Gastrocnemius medialis (tissue), 4 donors: ENCODE measurements at regions not wholly inside any gene's neighbourhood (a gene's known extent, or its start where the extent isn't known, plus 50 kb on each side); places are given as distances from the start of the nearest gene placed in this dataset.

Experiments used
- ATAC-seq, 2 donors: fragments of 150-250 bp; one replicate each; pipeline ENCODE4 v1.9.1; 2016
- DNase-seq, 2 donors: peaks; one replicate each; pipeline ENCODE4 v3.0.0-alpha.2; 2019
- H3K27ac ChIP-seq, 4 donors: fragments of 200-600 bp; sonication (generic); 1 replicate in 1 of 4; 2 replicates in 3 of 4; pipeline ENCODE4 v1.5.1; 2016 to 2018; ENCODE audit warnings: mild to moderate bottlenecking in 2 of 4, moderate library complexity in 1 of 4
- H3K27me3 ChIP-seq, 3 donors: fragments of 200-600 bp; sonication (generic) in 2 of 3; 1 replicate in 1 of 3; 2 replicates in 2 of 3; pipeline versions ENCODE4 v1.5.1 to v1.6.0; 2016 to 2019; ENCODE audit warnings: mild to moderate bottlenecking in 1 of 3, moderate library complexity in 1 of 3
- H3K36me3 ChIP-seq, 2 donors: fragments of 200-600 bp; sonication (generic) in 1 of 2; one replicate each; pipeline ENCODE4 v1.5.1; 2017 to 2018
- H3K4me1 ChIP-seq, 2 donors: fragments of 200-600 bp; sonication (generic) in 1 of 2; one replicate each; pipeline ENCODE4 v1.5.1; 2016 to 2017; ENCODE audit warnings: mild to moderate bottlenecking in 2 of 2
- H3K4me3 ChIP-seq, 4 donors: fragments of 200-600 bp; sonication (generic) in 3 of 4; 1 replicate in 1 of 4; 2 replicates in 3 of 4; pipeline ENCODE4 v1.5.1; 2016 to 2019; ENCODE audit warnings: mild to moderate bottlenecking in 2 of 4
- H3K9me3 ChIP-seq, 3 donors: fragments of 200-600 bp; sonication (generic) in 2 of 3; 1 replicate in 1 of 3; 2 replicates in 2 of 3; pipeline ENCODE4 v1.5.1; 2016 to 2019
- CTCF ChIP-seq, 5 experiments: fragments of 450-650 bp in 3 of 5; fragments of 200-600 bp in 2 of 5; sonication (generic) in 2 of 5; IDR thresholded peaks in 4 of 5; conservative IDR thresholded peaks in 1 of 5; 1 replicate in 4 of 5; 2 replicates in 1 of 5; pipeline ENCODE4 v1.5.1; 2016 to 2019; ENCODE audit warnings: antibody characterized with exemption in 5 of 5, mild to moderate bottlenecking in 3 of 5, moderate library complexity in 3 of 5
- POLR2A ChIP-seq, 2 donors: fragments of 450-650 bp; IDR thresholded peaks; one replicate each; pipeline ENCODE4 v1.6.1; 2017; ENCODE audit warnings: antibody characterized with exemption in 2 of 2, mild to moderate bottlenecking in 2 of 2, moderate library complexity in 2 of 2
- in situ Hi-C, 4 donors: fragments of 200-750 bp; cut with MboI; loops; one replicate each; pipeline versions ENCODE4 v1.15.0 to v1.8.0; 2017; ENCODE audit warnings: low sequenced_read_pairs in 4 of 4
- intact Hi-C: fragments of 100-400 bp; cut with DNase I; formaldehyde crosslinking; loops from one replicate; pipeline ENCODE4 v1.15.1; 2023; ENCODE audit warnings: low total_unique reads

- H3K4me3 ChIP-seq, result no peak overlapping the region
- in situ Hi-C loops, result no loop called here
- no peaks in the 10 kb centered on the region for H3K36me3 ChIP-seq
- H3K4me1 ChIP-seq, result no peaks in the 10 kb centered on the region
- peaks cover 8 to 15% (median 9%) of the 10 kb centered on the region in 3 donors for H3K27me3 ChIP-seq
- TF ChIP-seq POLR2A (IDR thresholded peaks at IDR 0.05), result no peak
- no peak for TF ChIP-seq CTCF (IDR thresholded peaks at IDR 0.05 in 4 of 5, conservative IDR thresholded peaks at IDR 0.05 in 1 of 5)
- ATAC-seq (no peak), DNase-seq (no peak)
- intact Hi-C loops, result no loop called here
- H3K9me3 ChIP-seq, result no peaks in the 10 kb centered on the region
- no peak overlapping the region for H3K27ac ChIP-seq
Observed at GRCh38 chr9:126563556-126563955, 50.2 kb upstream of the LMX1B start.
